Ecto neural progenitor cell (in vitro differentiated cells): ENCODE measurements at regions not wholly inside any gene's neighbourhood (a gene's known extent, or its start where the extent isn't known, plus 50 kb on each side); places are given as distances from the start of the nearest gene placed in this dataset.

ENCODE experiments used
- DNase-seq: peaks from one replicate; pipeline ENCODE4 v3.0.0-alpha.2; 2018; ENCODE audit warnings: low spot score

DNA sequence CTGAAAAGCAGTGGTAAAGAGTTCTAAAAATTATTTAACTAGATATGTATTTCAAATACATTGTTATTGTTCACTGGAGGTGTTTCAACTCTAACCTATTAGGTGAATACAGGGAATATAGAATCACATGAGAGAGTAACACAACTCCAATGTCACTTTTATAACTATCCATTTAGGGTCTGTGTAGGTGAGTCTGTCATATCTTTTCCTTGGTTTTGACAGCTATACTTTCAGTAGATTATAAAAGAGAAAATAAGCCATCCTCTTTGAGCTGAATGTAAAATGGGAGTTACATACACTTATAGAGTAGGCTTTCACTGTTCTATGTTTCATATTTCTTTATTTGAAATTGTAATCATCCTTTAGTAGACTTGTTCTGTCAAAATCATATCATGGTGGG lies 2321.0 kb downstream of the PCDH9 start:
- DNase-seq, result no peak

DNA sequence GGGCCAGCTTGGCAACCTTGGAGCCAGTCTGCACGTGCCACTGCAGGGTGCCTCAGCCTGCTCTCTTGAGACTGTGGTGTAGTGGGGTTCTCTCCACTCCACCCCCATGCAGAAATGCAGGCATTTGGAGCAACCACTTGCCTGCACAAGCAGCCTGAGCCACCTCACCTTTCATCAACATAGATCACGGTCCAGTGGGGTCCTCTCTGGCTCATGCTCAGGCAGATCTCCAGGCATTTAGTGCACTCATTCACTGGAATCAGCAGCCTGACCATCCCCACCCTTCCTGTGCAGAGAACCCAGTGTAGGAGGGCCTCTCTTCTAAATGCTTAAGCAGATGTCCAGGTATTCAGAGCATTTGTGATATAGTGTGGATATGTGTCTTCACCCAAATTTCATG lies 2330.1 kb downstream of the PCDH9 start:
- no peak for DNase-seq

DNA sequence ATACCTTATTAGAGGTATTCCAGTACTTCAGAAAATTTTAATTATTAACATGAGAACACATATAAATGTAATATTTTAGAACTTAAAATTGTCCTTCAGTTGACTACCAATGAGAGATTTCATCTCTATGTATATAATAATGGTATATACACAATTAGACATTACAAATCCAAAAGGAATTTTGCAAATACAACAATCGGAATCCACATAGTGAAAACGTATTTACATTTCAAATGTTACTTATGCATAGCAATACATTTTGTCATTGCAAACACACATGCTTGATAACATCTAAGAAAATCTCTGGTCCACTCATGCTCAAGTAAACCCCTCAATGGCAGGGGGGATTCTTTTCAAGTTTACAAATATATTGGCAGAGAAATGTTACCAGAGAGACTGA lies 2345.2 kb downstream of the PCDH9 start:
- DNase-seq, result no peak

DNA sequence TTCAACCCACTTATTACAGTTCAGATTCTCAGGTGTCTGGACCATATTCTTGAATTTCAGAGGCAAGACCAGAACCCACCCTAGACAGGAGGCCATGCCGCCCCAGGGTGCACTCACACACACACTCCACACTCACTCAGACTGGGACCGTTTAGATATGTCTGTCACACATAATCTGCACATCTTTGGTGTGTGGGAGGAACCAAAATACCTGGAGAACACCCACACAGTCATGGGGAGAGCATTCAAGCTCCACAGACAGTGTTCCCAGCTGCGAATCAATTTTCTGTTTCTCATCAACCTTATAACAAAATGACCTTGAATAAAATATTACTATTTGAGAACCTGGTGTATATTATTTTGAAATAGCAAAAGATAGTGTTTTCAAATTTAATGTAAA lies 2353.0 kb downstream of the PCDH9 start:
- DNase-seq, result no peak

DNA sequence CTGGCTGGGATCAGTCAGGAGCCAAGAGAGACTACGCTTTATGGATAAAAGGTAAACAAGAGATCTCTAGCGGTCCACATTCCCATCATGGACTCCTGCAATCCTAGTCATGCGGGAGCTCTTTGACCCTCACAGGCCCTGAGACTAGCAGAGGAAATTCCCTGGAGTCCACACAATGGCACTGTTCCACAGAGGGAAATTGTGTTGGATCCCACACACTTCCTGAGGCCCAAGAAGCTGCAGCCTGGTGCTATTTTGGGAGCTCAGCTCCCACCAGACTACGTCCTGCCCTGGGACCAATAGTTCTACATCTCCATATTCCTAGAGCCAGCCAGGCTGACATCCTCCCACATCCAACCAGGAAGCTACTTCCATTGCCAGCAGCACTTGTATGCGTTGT lies 2358.4 kb downstream of the PCDH9 start:
- DNase-seq, result no peak

DNA sequence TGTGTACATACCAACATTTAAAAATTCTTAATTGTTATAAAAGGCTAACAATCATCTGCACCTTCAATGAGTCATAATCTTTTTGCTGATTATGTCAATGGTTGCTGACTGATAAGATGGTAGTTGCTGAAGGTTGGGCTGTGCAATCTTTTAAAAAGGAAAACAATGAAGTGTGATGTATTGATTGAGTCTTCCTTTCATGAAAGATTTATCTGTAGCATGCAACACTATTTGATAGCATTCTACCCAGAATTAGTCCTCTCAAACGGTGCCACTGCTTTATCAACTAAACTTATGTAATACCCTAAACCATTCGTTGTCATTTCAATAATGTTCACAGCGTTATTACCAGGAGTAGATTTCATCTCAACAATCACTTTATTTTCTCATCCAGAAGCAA lies 2360.6 kb downstream of the PCDH9 start:
- no peak for DNase-seq

DNA sequence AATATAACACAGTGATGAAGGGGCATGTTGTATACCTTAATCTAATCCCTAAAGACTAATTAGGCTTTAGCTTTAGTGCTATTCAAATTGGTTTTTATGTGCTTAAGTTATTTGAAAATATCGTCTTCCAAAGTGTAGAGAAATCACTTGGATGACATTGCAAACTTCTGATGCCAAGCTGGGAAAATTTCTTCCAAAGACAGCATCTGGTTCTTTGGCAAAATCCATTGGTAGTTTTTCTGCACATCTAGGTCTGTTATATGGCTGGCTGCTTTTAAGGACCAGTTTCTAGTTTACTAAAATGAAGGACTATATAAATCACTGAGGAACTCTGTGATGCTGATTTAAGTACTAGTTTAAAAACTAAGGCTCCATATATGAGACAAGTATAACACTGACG lies 2362.3 kb downstream of the PCDH9 start:
- DNase-seq, result no peak

DNA sequence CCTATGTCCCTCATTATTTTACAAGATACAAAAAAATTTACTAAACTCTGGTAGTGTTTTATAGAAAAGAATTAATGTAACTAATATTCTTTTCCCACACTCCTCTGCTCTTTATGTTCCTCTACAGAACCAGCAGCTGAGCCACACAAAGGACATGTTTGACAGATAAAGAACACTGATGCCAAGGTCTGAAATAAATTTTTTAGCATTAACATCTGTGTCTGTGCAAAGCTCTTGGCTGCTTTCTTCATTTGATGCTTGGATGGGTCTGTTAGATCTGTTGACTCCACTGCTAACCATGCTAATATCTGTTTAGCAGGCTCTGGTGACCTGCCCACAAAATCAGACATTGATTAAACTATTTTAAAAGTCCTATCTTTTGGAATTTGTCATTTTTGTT lies 2363.8 kb downstream of the PCDH9 start:
- DNase-seq, result no peak

DNA sequence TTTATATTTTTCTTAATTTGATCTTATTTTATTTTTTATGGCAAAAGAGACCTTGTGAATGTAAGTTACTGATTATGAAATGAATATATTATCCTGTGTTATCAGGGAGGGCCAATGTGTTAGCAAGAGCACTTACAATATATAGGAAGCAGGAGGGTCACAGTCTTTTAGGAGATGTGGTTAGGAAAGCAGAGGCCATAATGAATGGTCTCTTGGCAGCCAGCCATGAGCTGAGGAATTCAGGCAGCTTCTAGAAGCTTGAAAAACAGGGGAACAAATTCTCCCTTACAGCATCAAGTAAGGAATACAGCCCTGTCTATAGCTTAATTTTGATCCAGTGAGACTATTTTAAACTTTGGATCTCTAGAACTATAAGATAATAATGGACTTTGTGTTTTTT lies 2374.6 kb downstream of the PCDH9 start:
- no peak for DNase-seq

DNA sequence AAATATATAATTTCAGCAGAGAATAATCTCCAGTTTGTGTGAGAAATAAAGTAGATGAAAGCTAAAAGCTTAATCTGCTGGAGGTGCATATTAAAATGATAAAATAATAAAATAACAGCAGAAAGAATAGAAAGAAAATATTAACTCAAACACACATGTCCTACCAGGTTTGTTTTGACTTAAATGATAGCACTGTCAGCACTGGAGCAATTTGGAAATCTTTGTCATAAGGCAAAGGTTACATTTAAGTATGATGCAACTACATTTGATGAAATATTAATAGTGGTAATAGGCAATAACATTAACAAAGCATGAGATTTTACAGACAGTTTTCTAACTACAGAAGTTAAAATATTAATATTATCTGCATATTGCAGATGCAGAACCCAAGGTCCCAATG lies 2380.1 kb downstream of the PCDH9 start:
- no peak for DNase-seq

DNA sequence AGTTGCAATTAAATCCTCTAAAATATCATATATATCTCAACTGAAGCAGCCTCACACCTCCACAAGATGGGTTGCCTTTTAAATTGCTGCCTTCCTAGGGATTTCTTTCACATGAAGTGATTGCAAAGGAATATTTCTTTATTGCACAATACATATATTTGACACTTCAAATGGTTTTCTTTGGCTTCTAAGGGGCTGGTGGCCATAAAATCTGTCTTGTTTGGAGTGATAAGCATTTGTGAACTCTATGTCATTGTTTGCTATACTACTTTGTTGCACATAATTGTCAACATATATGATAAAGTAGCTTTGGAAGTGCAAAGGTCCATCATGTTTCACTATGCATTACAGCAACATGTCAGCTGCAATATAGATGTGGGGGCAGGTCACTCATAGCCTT lies 2380.9 kb downstream of the PCDH9 start:
- no peak for DNase-seq

DNA sequence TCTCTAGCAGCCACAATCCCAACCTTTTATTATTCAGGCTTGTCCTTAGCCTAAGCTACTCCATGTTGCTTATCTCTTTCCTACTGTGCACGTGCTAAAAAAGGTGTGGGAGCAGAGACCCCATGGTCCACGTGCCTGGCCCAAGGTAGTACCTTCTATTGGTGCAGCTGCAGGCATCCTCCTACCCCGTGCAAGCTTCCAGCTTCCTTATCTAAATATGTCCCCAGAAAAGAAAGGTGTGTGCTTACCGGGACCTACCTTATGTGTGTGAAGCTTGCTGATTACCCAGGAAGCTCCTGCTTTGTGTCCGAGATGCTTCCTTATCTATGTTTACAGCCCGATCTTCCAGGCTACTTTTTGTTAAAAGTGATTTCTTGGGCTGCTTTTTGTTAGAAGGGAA lies 2382.4 kb downstream of the PCDH9 start:
- no peak for DNase-seq

DNA sequence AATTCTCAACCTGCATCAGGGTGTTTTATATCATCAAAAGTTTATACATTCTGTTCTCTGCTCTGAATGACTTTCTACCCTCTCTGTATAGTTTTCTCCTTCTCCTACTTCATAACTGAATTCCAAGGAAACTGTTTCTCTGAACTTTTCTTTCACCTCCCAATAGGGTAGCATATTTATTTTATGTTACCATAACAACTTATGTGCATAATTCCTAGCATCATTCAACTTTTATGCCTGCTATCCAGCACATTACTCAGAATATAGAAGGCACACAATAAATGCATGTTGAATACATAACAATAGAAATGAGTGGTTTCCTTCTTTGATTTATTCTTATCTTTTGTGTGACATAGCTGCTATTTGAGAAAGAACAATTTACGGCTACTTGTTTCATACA lies 2385.0 kb downstream of the PCDH9 start:
- DNase-seq, result no peak

DNA sequence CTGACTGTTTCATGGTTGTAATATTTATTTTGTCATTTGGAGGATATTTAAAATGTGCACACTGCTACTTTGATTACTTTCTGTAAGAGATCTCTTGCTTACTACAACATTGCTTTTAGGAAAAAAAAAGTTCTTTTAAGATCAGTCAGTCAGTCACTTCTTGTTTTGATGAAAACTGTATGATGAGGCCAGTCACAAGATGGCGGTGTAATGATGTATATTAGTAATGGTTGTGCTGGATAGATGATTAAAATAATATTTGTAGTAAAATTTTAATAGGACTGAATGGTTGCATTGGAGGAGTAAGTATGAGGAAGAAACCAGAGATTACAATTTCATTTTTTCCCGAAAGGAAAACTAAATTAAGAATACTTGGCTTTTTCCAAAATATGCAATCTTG lies 2411.1 kb downstream of the PCDH9 start:
- DNase-seq, result no peak

DNA sequence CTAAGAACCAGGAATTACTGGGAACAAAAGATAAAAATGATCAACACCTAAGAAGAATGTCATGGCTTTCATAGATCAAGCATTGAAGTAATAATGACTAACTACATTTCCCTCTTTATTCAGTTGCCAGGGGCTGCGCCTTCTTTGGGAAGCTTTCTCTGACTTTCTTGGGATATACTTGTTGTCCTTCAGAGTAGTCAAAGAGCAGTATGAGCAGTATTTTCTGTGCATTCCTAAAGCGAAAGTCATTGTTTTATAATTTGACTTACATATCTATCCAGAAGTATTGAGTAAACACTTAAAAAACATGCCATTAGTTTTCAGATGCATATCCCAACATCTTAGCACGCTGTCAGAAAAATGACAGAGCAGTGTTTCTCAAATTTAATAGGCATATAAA lies 2412.4 kb downstream of the PCDH9 start:
- DNase-seq, result no peak

DNA sequence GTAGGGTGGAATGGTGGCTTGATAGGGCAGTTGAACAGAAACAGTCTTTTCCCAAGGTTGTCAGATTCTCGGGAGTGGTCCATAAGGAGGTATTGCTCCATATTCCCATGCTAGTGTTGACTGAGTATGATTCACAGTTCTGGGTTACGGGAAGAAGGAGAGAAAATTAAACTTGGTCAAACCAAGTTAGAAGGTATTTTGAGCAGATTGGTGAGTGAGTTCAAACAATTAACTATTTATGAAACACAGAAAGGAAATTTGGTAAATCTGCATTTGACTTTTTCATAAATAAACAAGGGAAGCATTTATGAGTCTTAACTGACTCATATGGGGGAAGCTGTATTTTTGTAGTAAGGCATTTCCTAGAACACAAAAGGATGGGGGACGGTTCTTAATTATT lies 2419.4 kb downstream of the PCDH9 start:
- DNase-seq, result no peak

DNA sequence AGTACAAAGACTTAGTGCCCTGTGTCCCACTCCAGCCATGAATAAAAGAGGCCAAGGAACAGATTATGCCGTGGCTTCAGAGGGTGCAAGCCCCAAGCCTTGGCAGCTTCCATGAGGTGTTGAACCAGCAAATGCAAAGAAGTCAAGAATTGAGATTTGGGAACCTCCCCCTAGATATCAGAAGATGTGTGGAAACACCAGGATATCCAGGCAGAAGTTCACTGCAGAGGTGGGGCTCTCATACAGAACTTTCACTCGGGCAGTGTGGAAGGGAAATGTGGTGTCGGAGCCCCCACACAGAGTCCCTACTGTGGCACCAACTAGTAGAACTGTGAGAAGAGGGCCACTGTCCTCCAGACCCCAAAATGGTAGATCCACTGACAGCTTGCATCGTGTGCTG lies 2421.4 kb downstream of the PCDH9 start:
- DNase-seq, result no peak

DNA sequence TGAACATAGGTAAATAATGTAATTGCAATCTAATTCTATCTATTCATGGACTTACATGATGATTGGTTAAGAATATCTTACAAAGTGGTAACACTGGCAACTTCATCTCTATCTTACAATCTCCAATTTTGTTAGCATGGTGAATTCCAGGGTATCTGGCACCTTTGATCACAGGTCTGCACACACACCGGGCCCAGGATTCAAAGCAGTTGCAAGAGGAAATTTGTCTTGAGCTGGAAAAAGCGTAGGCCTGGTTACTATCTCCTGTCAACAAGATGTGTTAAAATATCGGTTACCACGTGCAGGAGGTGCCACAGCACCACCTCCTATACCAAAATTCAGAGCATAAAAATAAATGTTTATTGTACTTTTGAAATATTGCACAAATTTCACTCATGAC lies 2428.4 kb downstream of the PCDH9 start:
- no peak for DNase-seq

DNA sequence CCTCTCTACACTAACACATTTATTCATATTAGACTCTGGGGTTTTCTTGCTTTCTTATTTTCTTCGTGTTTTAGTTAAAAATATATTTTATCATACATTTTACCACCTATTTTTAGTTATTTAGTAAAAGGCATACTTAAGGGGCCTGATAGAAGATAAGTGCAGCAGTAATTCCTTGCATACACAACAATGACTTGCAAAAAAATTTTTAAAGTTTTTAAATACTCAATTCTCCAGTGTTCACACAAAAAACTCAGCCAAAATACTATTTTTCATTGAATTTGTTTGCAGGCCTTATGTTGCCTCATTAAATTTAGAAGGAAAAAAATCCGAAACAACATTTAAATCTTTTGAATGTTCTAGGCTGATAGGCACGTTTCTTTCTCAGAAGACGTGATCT lies 2431.7 kb downstream of the PCDH9 start:
- DNase-seq, result no peak

DNA sequence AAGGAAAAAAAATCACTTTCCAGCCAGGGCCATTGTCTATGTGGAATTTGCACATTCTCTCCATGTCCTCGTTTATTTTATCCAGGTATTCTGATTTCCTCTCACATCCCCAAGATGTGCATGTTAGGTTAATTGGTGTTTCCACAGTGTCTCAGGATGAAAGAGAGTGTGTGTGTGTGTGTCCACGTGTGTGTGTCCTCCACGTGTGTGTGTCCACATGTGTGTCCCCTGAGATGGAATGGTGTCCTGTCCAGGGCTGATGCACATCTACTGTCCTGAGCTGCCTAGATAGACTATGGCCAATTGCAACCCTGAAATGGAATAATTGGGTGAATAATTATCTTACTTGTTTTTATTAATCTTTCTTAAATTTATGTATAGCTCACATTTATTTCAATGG lies 2436.5 kb downstream of the PCDH9 start:
- no peak for DNase-seq

DNA sequence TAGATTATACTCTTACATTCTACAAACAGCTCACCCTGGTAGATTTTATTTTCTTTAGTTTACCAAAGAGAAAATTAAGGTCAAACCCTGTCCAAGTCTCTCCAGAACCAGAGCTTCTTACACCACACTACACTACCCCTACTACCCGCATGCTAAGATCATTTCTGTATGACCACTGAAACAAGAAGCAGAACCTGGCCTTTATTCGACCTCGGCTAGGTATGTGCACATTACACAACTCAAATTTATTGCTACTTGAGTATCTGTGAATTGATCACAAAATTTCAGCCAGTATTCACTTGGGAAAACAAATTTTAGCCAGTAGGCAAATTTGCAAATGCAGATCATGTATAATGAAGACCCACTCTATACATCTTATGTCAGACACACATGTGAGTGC lies 2437.0 kb downstream of the PCDH9 start:
- DNase-seq, result no peak

DNA sequence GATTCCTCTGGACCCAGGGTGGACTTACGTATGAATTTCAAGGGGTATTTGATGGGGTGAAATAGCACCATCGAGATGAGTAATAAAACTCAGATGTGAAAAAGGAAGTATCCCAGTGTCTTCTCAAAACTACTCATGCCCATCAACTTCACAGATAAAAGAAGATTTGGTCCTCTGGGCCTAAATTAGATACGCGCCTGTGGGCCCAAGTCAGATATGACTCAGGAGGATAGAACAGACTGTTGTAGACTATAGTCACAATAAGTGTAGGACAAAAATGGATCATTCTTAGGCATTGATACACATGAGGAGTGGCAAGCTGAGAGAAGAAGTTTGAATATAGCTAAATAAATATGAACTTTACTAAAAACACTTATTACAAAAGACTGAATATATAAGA lies 2438.8 kb downstream of the PCDH9 start:
- DNase-seq, result no peak

DNA sequence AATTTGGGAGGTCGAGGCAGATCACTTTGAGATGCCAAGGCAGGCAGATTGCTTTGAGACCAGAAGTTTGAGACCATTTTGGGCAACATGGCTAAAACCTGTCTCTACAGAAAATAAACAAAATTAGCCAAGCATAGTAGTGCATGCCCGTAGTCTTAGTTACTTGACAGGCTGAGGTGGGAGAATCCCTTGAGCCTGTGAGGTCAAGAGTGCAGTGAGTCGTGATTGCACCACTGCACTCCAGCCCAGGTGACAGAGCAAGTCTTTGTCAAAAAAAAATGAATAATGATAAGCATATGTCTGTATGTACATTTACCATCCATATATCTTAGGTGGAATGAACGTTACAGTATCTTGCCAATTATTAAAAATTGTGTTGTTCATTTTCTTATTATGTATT lies 2447.7 kb downstream of the PCDH9 start:
- no peak for DNase-seq

DNA sequence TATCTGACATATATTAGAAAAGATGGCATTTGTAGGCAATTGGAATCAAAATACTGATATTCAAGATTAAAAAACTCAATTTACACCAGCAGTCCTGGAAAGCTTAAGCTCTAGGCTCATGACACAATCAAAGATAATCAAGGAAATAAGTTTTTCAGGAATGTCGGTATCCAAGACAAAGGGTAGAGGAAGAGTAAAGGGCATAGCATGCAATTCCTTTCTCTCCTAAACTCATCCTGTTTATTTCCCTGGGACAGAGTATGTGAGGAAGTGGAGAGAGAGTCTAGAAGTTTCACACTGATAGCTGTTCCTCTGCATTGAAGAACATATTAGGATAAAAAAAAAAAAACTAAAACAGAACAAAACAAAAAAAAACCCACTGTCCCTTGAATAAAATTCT lies 2452.1 kb downstream of the PCDH9 start:
- DNase-seq, result no peak

DNA sequence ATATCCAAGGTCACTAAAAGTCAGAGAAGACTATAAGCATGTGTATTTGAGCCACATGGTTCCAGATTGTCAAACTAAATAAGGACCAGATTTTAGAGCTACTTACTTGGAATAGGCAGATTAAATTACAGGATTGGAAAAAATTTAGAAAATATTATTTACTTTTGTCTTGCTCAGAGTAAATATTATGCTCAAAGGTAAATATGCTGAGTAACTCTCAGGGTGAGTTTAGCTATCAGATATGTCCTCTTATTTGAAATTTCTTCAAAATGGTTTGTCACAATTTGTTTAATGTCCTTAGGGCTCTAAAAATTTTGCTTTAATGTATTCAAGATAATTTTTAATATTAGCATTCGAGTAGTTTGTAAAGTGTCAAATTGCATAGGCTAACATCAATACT lies 2455.2 kb downstream of the PCDH9 start:
- no peak for DNase-seq

DNA sequence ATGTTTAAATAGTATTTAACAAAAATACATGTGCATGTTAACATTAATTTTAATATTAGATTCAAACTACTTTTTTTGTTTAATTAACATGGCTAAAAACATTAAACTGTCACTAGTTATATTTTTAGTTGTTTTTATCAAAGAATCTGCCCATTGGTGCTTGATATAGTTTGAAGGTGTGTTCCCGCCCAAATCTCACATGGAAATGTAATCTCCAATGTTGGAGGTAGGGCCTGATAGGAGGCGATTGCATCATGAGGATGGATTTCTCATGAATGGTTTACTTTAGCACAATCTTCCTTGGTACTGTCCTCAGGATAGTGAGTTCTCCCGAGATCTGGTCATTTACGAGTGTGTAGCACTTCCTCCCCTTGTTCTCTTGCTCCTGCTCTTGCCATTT lies 2459.4 kb downstream of the PCDH9 start:
- no peak for DNase-seq
